IMR-90 (cell line): ENCODE measurements at regions not wholly inside any gene's neighbourhood (a gene's known extent, or its start where the extent isn't known, plus 50 kb on each side); places are given as distances from the start of the nearest gene placed in this dataset.

ENCODE experiments used
- ATAC-seq: fragments of 200-7000 bp; cut with Tn5 transposase; 2 replicates; pipeline ENCODE4 v1.9.1; 2020; ENCODE audit warnings: low read depth, mild to moderate bottlenecking, moderate library complexity
- BruUV-seq: library from RNA; stranded (reverse); fragments of 400-500 nt; replicated peaks from 2 replicates; lab custom pipeline; 2021; lab: Mats Ljungman, UMichigan
- CTCF ChIA-PET: fragments of 300-600 bp; formaldehyde crosslinking; extraction: SDS; loops from one replicate; lab custom pipeline; 2021; ENCODE audit warnings: antibody characterized with exemption; lab: Yijun Ruan, JAX
- POLR2A ChIA-PET: fragments of 300-600 bp; sonication (Branson Sonifier 250); formaldehyde crosslinking; loops from one replicate; lab custom pipeline; 2022; ENCODE audit warnings: antibody characterized with exemption; ENCODE audit not compliant: unreplicated experiment; lab: Charles Lee
- DNase-seq: peaks from one replicate; pipeline ENCODE4 v3.0.0; 2013
- H2AFZ ChIP-seq: replicated peaks from 2 replicates; pipeline ENCODE3; 2013; ENCODE audit warnings: low read length, mild to moderate bottlenecking; ENCODE audit not compliant: poor library complexity
- H2AK5ac ChIP-seq: 2 replicates; pipeline ENCODE4 v1.6.1; 2013; ENCODE audit warnings: low read depth, low read length, inconsistent platforms
- H2AK9ac ChIP-seq: replicated peaks from 2 replicates; pipeline ENCODE3; 2013; ENCODE audit warnings: mild to moderate bottlenecking, low read depth, low read length, moderate library complexity; ENCODE audit not compliant: poor library complexity
- H2BK120ac ChIP-seq: 2 replicates; pipeline ENCODE4 v1.6.1; 2013; ENCODE audit warnings: low read depth, low read length, inconsistent platforms
- H2BK15ac ChIP-seq: 3 replicates; pipeline ENCODE4 v1.6.1; 2013; ENCODE audit warnings: low read depth, low read length, inconsistent platforms
- H2BK20ac ChIP-seq: 2 replicates; pipeline ENCODE4 v1.6.1; 2013; ENCODE audit warnings: low read depth, mild to moderate bottlenecking, inconsistent platforms, low read length, moderate library complexity
- H2BK5ac ChIP-seq: 2 replicates; pipeline ENCODE4 v1.6.1; 2013; ENCODE audit warnings: mild to moderate bottlenecking, low read depth, low read length, inconsistent platforms; ENCODE audit not compliant: poor library complexity, severe bottlenecking
- H3K14ac ChIP-seq: replicated peaks from 2 replicates; pipeline ENCODE4 v1.6.1; 2013; ENCODE audit warnings: low read depth, low read length, inconsistent platforms
- H3K18ac ChIP-seq: 2 replicates; pipeline ENCODE4 v1.6.1; 2013; ENCODE audit warnings: low read depth, low read length, control low read depth
- H3K23ac ChIP-seq: 2 replicates; pipeline ENCODE4 v1.6.1; 2013; ENCODE audit warnings: low read depth, low read length, inconsistent platforms
- H3K27ac ChIP-seq: 2 replicates; pipeline ENCODE4 v1.5.1; 2013; ENCODE audit warnings: mild to moderate bottlenecking, control low read depth, low read length; ENCODE audit not compliant: insufficient read depth
- H3K27me3 ChIP-seq: 2 replicates; pipeline ENCODE4 v1.6.1; 2013; ENCODE audit warnings: low read length; ENCODE audit not compliant: control insufficient read depth, insufficient read depth
- H3K36me3 ChIP-seq: 2 replicates; pipeline ENCODE4 v1.6.1; 2013; ENCODE audit warnings: low read length, mixed read lengths; ENCODE audit not compliant: control insufficient read depth, insufficient read depth
- H3K4ac ChIP-seq: 2 replicates; pipeline ENCODE4 v1.6.1; 2013; ENCODE audit warnings: low read depth, low read length, inconsistent platforms
- H3K4me1 ChIP-seq: 2 replicates; pipeline ENCODE4 v1.6.1; 2013; ENCODE audit warnings: low read length, mixed read lengths; ENCODE audit not compliant: control insufficient read depth, insufficient read depth
- H3K4me2 ChIP-seq: 2 replicates; pipeline ENCODE4 v1.6.1; 2013; ENCODE audit warnings: low read depth, mild to moderate bottlenecking, control low read depth, low read length, moderate library complexity
- H3K4me3 ChIP-seq: 2 replicates; pipeline ENCODE4 v1.5.1; 2013; ENCODE audit warnings: low read depth, mild to moderate bottlenecking, control low read depth, low read length, moderate library complexity; ENCODE audit not compliant: insufficient read depth
- H3K56ac ChIP-seq: 2 replicates; pipeline ENCODE4 v1.6.1; 2013; ENCODE audit warnings: low read length, inconsistent platforms; ENCODE audit not compliant: insufficient read depth; ENCODE audit errors: extremely low read depth
- H3K79me1 ChIP-seq, 2 experiments: 2 replicates each; pipeline ENCODE4 v1.6.1; 2013; ENCODE audit warnings: low read length in 2 of 2, inconsistent platforms in 1 of 2, low read depth in 1 of 2
- H3K9ac ChIP-seq: 2 replicates; pipeline ENCODE4 v1.6.1; 2013; ENCODE audit warnings: low read depth, low read length, control low read depth
- H3K9me1 ChIP-seq: 2 replicates; pipeline ENCODE4 v1.6.1; 2013; ENCODE audit warnings: low read length, inconsistent platforms; ENCODE audit not compliant: insufficient read depth
- H3K9me3 ChIP-seq: 2 replicates; pipeline ENCODE4 v1.6.1; 2013; ENCODE audit warnings: low read length; ENCODE audit not compliant: control insufficient read depth, insufficient read depth
- H4K20me1 ChIP-seq: 2 replicates; pipeline ENCODE4 v1.6.1; 2013; ENCODE audit warnings: low read length, inconsistent platforms; ENCODE audit not compliant: insufficient read depth
- H4K5ac ChIP-seq: 2 replicates; pipeline ENCODE4 v1.6.1; 2013; ENCODE audit warnings: mild to moderate bottlenecking, low read depth, low read length, control low read depth
- H4K8ac ChIP-seq, 2 experiments: 2 replicates each; pipeline ENCODE4 v1.6.1; 2013; ENCODE audit warnings: low read depth in 2 of 2, low read length in 2 of 2, control low read depth in 1 of 2, inconsistent platforms in 1 of 2
- H4K91ac ChIP-seq: 2 replicates; pipeline ENCODE4 v1.6.1; 2013; ENCODE audit warnings: low read depth, low read length, inconsistent platforms; ENCODE audit not compliant: insufficient read depth
- BHLHE40 ChIP-seq: fragments of 150-350 bp; IDR thresholded peaks from 2 replicates; pipeline ENCODE4 v1.6.1; 2016; ENCODE audit warnings: mild to moderate bottlenecking, low read depth, low read length
- CHD1 ChIP-seq: IDR thresholded peaks from 2 replicates; pipeline ENCODE4 v1.6.1; 2012; ENCODE audit warnings: low read depth, low read length, improper control_type of control experiment
- CTCF ChIP-seq: conservative IDR thresholded peaks from 2 replicates; pipeline ENCODE4 v1.5.1; 2012; ENCODE audit warnings: mild to moderate bottlenecking, low read depth, low read length, improper control_type of control experiment
- MAFK ChIP-seq: IDR thresholded peaks from 2 replicates; pipeline ENCODE4 v1.6.1; 2012; ENCODE audit warnings: low read depth, low read length, improper control_type of control experiment
- POLR2A ChIP-seq: IDR thresholded peaks from 2 replicates; pipeline ENCODE4 v1.6.1; 2012; ENCODE audit warnings: mild to moderate bottlenecking, low read depth, low read length
- RAD21 ChIP-seq: IDR thresholded peaks from 2 replicates; pipeline ENCODE4 v1.6.1; 2012; ENCODE audit warnings: low read length, improper control_type of control experiment
- SMC3 ChIP-seq: fragments of 150-350 bp; IDR thresholded peaks from 2 replicates; pipeline ENCODE4 v1.6.1; 2016; ENCODE audit warnings: low read depth, mild to moderate bottlenecking, antibody characterized with exemption, low read length, moderate library complexity
- WGBS, 2 experiments: methylation state at CpG; one replicate each; pipeline versions ENCODE4 v1.1.5 to v1.1.7; 2013; ENCODE audit warnings: missing lambda C conversion rate in 2 of 2; ENCODE audit not compliant: insufficient read length in 1 of 2; ENCODE audit errors: extremely low coverage in 2 of 2; 5-methylcytosine and 5-hydroxymethylcytosine counted together
- dilution Hi-C: fragments of 300-500 bp; cut with HindIII; formaldehyde crosslinking; loops from one replicate; pipeline ENCODE4 v1.14.3; 2018; ENCODE audit warnings: low sequenced_read_pairs; ENCODE audit not compliant: unreplicated experiment
- in situ Hi-C: fragments of 300-500 bp; cut with MboI; formaldehyde crosslinking; loops from 3 replicates; pipeline ENCODE4 v1.14.3; 2019; ENCODE audit warnings: low sequenced_read_pairs, inconsistent platforms, mixed read lengths
- intact Hi-C: fragments of 100-400 bp; cut with micrococcal nuclease; formaldehyde crosslinking; loops from 2 replicates; pipeline ENCODE4 v1.10.0; 2022
- TF ChIP-seq, protein P1 (sequence below): fragments of 150-350 bp; IDR thresholded peaks from 2 replicates; pipeline ENCODE4 v1.6.1; 2016; ENCODE audit warnings: low read depth, mild to moderate bottlenecking, low read length, moderate library complexity, borderline replicate concordance

- no TSS peak for BruUV-seq
- TF ChIP-seq MAFK (no peak), SMC3 (no peak), CTCF (no peak), RAD21 (no peak), CHD1 (no peak), BHLHE40 (no peak), POLR2A (no peak)
- TF ChIP-seq, protein P1, sequence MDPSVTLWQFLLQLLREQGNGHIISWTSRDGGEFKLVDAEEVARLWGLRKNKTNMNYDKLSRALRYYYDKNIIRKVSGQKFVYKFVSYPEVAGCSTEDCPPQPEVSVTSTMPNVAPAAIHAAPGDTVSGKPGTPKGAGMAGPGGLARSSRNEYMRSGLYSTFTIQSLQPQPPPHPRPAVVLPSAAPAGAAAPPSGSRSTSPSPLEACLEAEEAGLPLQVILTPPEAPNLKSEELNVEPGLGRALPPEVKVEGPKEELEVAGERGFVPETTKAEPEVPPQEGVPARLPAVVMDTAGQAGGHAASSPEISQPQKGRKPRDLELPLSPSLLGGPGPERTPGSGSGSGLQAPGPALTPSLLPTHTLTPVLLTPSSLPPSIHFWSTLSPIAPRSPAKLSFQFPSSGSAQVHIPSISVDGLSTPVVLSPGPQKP, result no peak
- no peak overlapping the region for H2BK15ac ChIP-seq
- no peak overlapping the region for H2AFZ ChIP-seq
- dilution Hi-C loops (no loop called here), intact Hi-C loops (no loop called here), in situ Hi-C loops (no loop called here)
- H3K4me2 ChIP-seq, result no peak overlapping the region
- H3K9ac ChIP-seq, result no peak overlapping the region
- no peak overlapping the region for H2BK5ac ChIP-seq
- no peak overlapping the region for H4K5ac ChIP-seq
- no peak overlapping the region for H3K14ac ChIP-seq
- no peak overlapping the region for H4K91ac ChIP-seq
- no peaks in the 10 kb centered on the region for H3K79me1 ChIP-seq
- H2AK9ac ChIP-seq, result no peak overlapping the region
- no peak overlapping the region for H3K27ac ChIP-seq
- H3K36me3 ChIP-seq, result no peaks in the 10 kb centered on the region
- H4K20me1 ChIP-seq, result no peaks in the 10 kb centered on the region
- no peaks in the 10 kb centered on the region for H3K9me1 ChIP-seq
- H3K18ac ChIP-seq, result no peak overlapping the region
- no peak for DNase-seq
- no peak overlapping the region for H3K4me3 ChIP-seq
- H2BK20ac ChIP-seq, result no peak overlapping the region
- 64% methylated on average over 7 of the region's 16 CpGs; no CpG with 5 or more reads in 1 of the 2 experiments for WGBS, 2 experiments
- CTCF ChIA-PET, result no interaction called here
- H3K4me1 ChIP-seq, result no peaks in the 10 kb centered on the region
- H2AK5ac ChIP-seq, result no peak overlapping the region
- no peaks in the 10 kb centered on the region for H3K27me3 ChIP-seq
- POLR2A ChIA-PET, result no interaction called here
- H4K8ac ChIP-seq, result no peak overlapping the region
- H2BK120ac ChIP-seq, result no peak overlapping the region
- peaks cover 48% of the 10 kb centered on the region for H3K9me3 ChIP-seq
- H3K4ac ChIP-seq, result no peak overlapping the region
- no peak for ATAC-seq
- H3K23ac ChIP-seq, result no peak overlapping the region
- no peak overlapping the region for H3K56ac ChIP-seq
Measured at GRCh38 chr1:5750186-5751162, 241.8 kb downstream of the NPHP4 start.
